CD4-positive, alpha-beta T cell (primary cell): ENCODE measurements at regions not wholly inside any gene's neighbourhood (a gene's known extent, or its start where the extent isn't known, plus 50 kb on each side); places are given as distances from the start of the nearest gene placed in this dataset.

Experiments used
- ATAC-seq: fragments of 200-7000 bp; cut with Tn5 transposase; one replicate; pipeline ENCODE4 v1.10.0; 2022; ENCODE audit warnings: mild to moderate bottlenecking; ENCODE audit not compliant: poor library complexity
- CTCF ChIA-PET: fragments of 350-600 bp; sonication (Branson Sonifier 250); formaldehyde crosslinking; loops from one replicate; lab custom pipeline; 2021; ENCODE audit warnings: antibody characterized with exemption, inconsistent platforms; lab: Charles Lee
- POLR2A ChIA-PET: fragments of 350-600 bp; sonication (Branson Sonifier 250); formaldehyde crosslinking; loops from one replicate; lab custom pipeline; 2021; ENCODE audit warnings: antibody characterized with exemption, inconsistent platforms; lab: Charles Lee
- DNase-seq, 14 experiments: peaks; one replicate each; pipeline ENCODE4 v3.0.0-alpha.2; 2013 to 2020; ENCODE audit warnings: mixed read lengths in 2 of 14
- H3K27ac ChIP-seq, 2 donors: one replicate each; pipeline versions ENCODE4 v1.5.1 to v1.7.0; 2013; ENCODE audit warnings: low read length in 2 of 2, low read depth in 1 of 2, mild to moderate bottlenecking in 1 of 2
- H3K27me3 ChIP-seq, 2 experiments: 1 replicate in 1 of 2; 2 replicates in 1 of 2; pipeline versions ENCODE4 v1.6.1 to v1.7.0; 2013; ENCODE audit warnings: low read length in 2 of 2, control low read depth in 1 of 2, mild to moderate bottlenecking in 1 of 2, moderate library complexity in 1 of 2; ENCODE audit not compliant: insufficient read depth in 2 of 2, control insufficient read depth in 1 of 2
- H3K36me3 ChIP-seq: one replicate; pipeline ENCODE4 v1.6.1; 2013; ENCODE audit warnings: low read length, control low read depth; ENCODE audit not compliant: insufficient read depth
- H3K4me1 ChIP-seq: one replicate; pipeline ENCODE4 v1.6.1; 2013; ENCODE audit warnings: low read length, control low read depth; ENCODE audit not compliant: insufficient read depth
- H3K4me3 ChIP-seq: one replicate; pipeline ENCODE4 v1.5.1; 2013; ENCODE audit warnings: mild to moderate bottlenecking, low read length, moderate library complexity
- H3K9me3 ChIP-seq, 2 experiments: 1 replicate in 1 of 2; 2 replicates in 1 of 2; pipeline versions ENCODE4 v1.6.1 to v1.7.0; 2013; ENCODE audit warnings: low read length in 2 of 2, mild to moderate bottlenecking in 2 of 2, control low read depth in 1 of 2, moderate library complexity in 1 of 2; ENCODE audit not compliant: control insufficient read depth in 1 of 2, insufficient read depth in 1 of 2
- H3K27ac Mint-ChIP-seq: one replicate; pipeline ENCODE4 v1.8.0; 2020; ENCODE audit warnings: mixed read lengths
- H3K27me3 Mint-ChIP-seq: one replicate; pipeline ENCODE4 v1.8.0; 2021; ENCODE audit warnings: mixed read lengths
- H3K36me3 Mint-ChIP-seq: one replicate; pipeline ENCODE4 v1.8.0; 2021; ENCODE audit warnings: low read depth, mixed read lengths
- H3K4me1 Mint-ChIP-seq: one replicate; pipeline ENCODE4 v1.8.0; 2021; ENCODE audit warnings: low read depth, mixed read lengths
- H3K4me3 Mint-ChIP-seq: one replicate; pipeline ENCODE4 v1.8.0; 2020; ENCODE audit warnings: mild to moderate bottlenecking, mixed read lengths
- H3K9me3 Mint-ChIP-seq: one replicate; pipeline ENCODE4 v1.8.0; 2020; ENCODE audit warnings: mixed read lengths
- CTCF ChIP-seq: fragments of 200-600 bp; IDR thresholded peaks from one replicate; pipeline ENCODE4 v1.8.0; 2022; ENCODE audit warnings: antibody characterized with exemption, mild to moderate bottlenecking
- intact Hi-C, 2 experiments: fragments of 100-400 bp; cut with DNase I in 1 of 2; cut with micrococcal nuclease in 1 of 2; formaldehyde crosslinking; loops; one replicate each; pipeline versions ENCODE4 v1.15.1 to v1.9.0; 2023 to 2025; cut with DNase I, micrococcal nuclease

- H3K27me3 ChIP-seq: no peaks in the 10 kb centered on the region
- no peak overlapping the region for H3K27ac Mint-ChIP-seq
- no peaks in the 10 kb centered on the region for H3K36me3 Mint-ChIP-seq
- H3K27me3 Mint-ChIP-seq: no peaks in the 10 kb centered on the region
- ATAC-seq (no peak), DNase-seq (no peak)
- no peaks in the 10 kb centered on the region for H3K4me1 Mint-ChIP-seq
- CTCF ChIA-PET: no interaction called here
- POLR2A ChIA-PET: no interaction called here
- intact Hi-C loops: no loop called here
- no peak overlapping the region for H3K4me3 ChIP-seq
- no peaks in the 10 kb centered on the region for H3K4me1 ChIP-seq
- no peak for TF ChIP-seq CTCF
- peaks cover 0 to 10% of the 10 kb centered on the region in 2 experiments for H3K9me3 ChIP-seq
- H3K27ac ChIP-seq: no peak overlapping the region
- peaks cover 14% of the 10 kb centered on the region for H3K9me3 Mint-ChIP-seq
- no peak overlapping the region for H3K4me3 Mint-ChIP-seq
- no peaks in the 10 kb centered on the region for H3K36me3 ChIP-seq
Measured at GRCh38 chr17:12459736-12460135, 206.0 kb upstream of the MYOCD start.

GRCh38 chr17:12463102-12463501, 202.6 kb upstream of the MYOCD start:
- no peak for ATAC-seq
- peaks cover 5% of the 10 kb centered on the region for H3K9me3 Mint-ChIP-seq

DNA sequence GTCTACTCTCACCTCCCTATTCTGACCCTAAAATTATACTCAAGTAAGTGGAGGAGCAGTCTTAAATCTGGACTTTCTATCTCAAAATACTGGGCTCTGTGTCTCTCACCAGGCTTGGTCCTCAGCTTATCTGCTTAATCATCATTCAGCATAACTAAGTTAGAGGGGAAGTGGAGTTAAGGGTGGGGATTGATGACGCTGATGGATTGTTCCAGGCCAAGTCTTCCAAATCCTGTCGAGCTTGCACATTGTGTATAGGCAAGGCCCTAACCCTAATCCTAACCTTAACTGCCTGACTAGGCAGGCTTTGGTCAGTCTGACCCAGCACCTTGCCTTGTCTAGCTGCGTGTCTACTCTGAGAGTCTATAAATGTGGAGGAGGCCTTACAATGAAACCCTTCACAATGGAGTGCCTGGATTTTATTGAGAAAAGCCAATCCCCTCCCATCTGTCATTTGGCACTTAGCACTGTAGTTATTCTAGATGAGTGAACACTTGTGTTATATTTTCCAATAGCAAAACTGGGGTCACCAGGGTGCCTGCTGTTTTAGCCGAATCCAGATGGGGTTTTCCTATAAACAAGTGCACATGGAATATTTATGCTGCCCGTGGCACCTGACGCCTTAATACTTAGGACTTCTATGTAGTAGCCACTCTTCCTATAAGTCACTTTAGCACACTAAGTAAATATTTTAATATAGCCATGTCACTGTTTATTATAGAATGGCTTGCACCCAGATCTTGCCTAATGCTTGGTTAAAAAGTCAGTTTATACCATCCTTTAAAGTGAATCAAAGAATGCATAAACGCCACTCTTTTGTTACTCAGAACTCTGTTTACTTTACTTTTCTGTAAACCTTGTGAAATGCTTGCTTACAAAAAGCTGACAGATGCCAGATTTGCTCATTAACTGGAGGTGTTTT, 193.2 kb upstream of the MYOCD start:
- POLR2A ChIA-PET: no interaction called here

More at GRCh38 chr17:12463102-12463501, 202.6 kb upstream of the MYOCD start:
- Mint-ChIP-seq H3K36me3 (no peaks in the 10 kb centered on the region), H3K4me3 (no peak overlapping the region), H3K27ac (no peak overlapping the region), H3K27me3 (no peaks in the 10 kb centered on the region), H3K4me1 (no peaks in the 10 kb centered on the region)
- Histone ChIP-seq H3K4me1 (no peaks in the 10 kb centered on the region), H3K36me3 (no peaks in the 10 kb centered on the region), H3K27me3 (no peaks in the 10 kb centered on the region), H3K9me3 (no peaks in the 10 kb centered on the region), H3K4me3 (no peak overlapping the region), H3K27ac (no peak overlapping the region)
- intact Hi-C loops: no loop called here
- ChIA-PET POLR2A (no interaction called here), CTCF (no interaction called here)
- TF ChIP-seq CTCF: no peak
- no peak for DNase-seq

More for the DNA sequence above, 193.2 kb upstream of the MYOCD start:
- CTCF ChIA-PET: no interaction called here
- Histone ChIP-seq H3K27me3 (no peaks in the 10 kb centered on the region), H3K4me1 (no peaks in the 10 kb centered on the region), H3K9me3 (no peaks in the 10 kb centered on the region), H3K36me3 (no peaks in the 10 kb centered on the region), H3K27ac (no peak overlapping the region), H3K4me3 (no peak overlapping the region)
- no peak for ATAC-seq
- no peaks in the 10 kb centered on the region for H3K36me3 Mint-ChIP-seq
- H3K27me3 Mint-ChIP-seq: no peaks in the 10 kb centered on the region
- no peak overlapping the region for H3K27ac Mint-ChIP-seq
- no peaks in the 10 kb centered on the region for H3K4me1 Mint-ChIP-seq
- H3K4me3 Mint-ChIP-seq: no peak overlapping the region
- intact Hi-C loops: loop anchor here in 1 of 2 experiments (10.0 kb wide), 1 partner anchor 62 kb away; no protein-coding TSS in a partner anchor
- no peak for DNase-seq
- H3K9me3 Mint-ChIP-seq: peaks cover 11% of the 10 kb centered on the region
- TF ChIP-seq CTCF: no peak
